Ovary (tissue), 7 donors: ENCODE measurements at regions not wholly inside any gene's neighbourhood (a gene's known extent, or its start where the extent isn't known, plus 50 kb on each side); places are given as distances from the start of the nearest gene placed in this dataset.

Experiments used
- DNase-seq, 5 donors: peaks; one replicate each; pipeline ENCODE4 v3.0.0-alpha.2; 2019 to 2020
- H3K27ac ChIP-seq, 2 donors: fragments of 200-600 bp; one replicate each; pipeline versions ENCODE4 v1.5.1 to v1.8.0; 2019 to 2022
- H3K27me3 ChIP-seq: fragments of 200-600 bp; one replicate; pipeline ENCODE4 v1.8.0; 2022
- H3K36me3 ChIP-seq: fragments of 200-600 bp; sonication (generic); one replicate; pipeline ENCODE4 v1.5.1; 2019
- H3K4me1 ChIP-seq: one replicate; pipeline ENCODE4 v1.8.1; 2013; ENCODE audit warnings: mild to moderate bottlenecking, moderate library complexity; ENCODE audit not compliant: insufficient read depth
- H3K4me3 ChIP-seq: fragments of 200-600 bp; sonication (generic); one replicate; pipeline ENCODE4 v1.5.1; 2017
- H3K9me3 ChIP-seq, 2 donors: fragments of 200-600 bp in 1 of 2; sonication (generic) in 1 of 2; one replicate each; pipeline versions ENCODE4 v1.5.1 to v1.8.1; 2013 to 2019; ENCODE audit warnings: mild to moderate bottlenecking in 1 of 2, moderate library complexity in 1 of 2
- EP300 ChIP-seq: sonication (generic); formaldehyde crosslinking; IDR thresholded peaks from one replicate; pipeline ENCODE4 v1.6.1; 2017; ENCODE audit warnings: antibody characterized with exemption
- POLR2A ChIP-seq: fragments of 450-650 bp; IDR thresholded peaks from one replicate; pipeline ENCODE4 v1.6.1; 2017; ENCODE audit warnings: antibody characterized with exemption, mild to moderate bottlenecking, moderate library complexity
- WGBS, 3 donors: extraction: QIAGEN DNeasy Blood & Tissue Kit in 1 of 3; methylation state at CpG; one replicate each; pipeline versions ENCODE4 v1.1.5 to v1.1.7; 2013 to 2017; 5-methylcytosine and 5-hydroxymethylcytosine counted together
- intact Hi-C, 4 donors: fragments of 100-400 bp; cut with DNase I; formaldehyde crosslinking; loops; one replicate each; pipeline versions ENCODE4 v1.11.0 to v1.15.1; 2022 to 2023
- TF ChIP-seq, protein P1 (sequence below), 3 donors: fragments of 450-650 bp in 2 of 3; fragments of 200-600 bp in 1 of 3; IDR thresholded peaks; one replicate each; pipeline versions ENCODE4 v1.5.1 to v1.8.0; 2016 to 2022; ENCODE audit warnings: antibody characterized with exemption in 3 of 3, mild to moderate bottlenecking in 1 of 3
- donor health status: DM: no; HTN: no; CAD: no; lungs with moderate emphysema.
- donor health status: DM: no; HTN: no; CAD: no.
- donor health status: Bipolar disorder and iron deficiency.
- donor health status: DM: no; HTN: no; CAD: no.
- donor health status: DM: yes; HTN: yes; CAD: no.

DNA sequence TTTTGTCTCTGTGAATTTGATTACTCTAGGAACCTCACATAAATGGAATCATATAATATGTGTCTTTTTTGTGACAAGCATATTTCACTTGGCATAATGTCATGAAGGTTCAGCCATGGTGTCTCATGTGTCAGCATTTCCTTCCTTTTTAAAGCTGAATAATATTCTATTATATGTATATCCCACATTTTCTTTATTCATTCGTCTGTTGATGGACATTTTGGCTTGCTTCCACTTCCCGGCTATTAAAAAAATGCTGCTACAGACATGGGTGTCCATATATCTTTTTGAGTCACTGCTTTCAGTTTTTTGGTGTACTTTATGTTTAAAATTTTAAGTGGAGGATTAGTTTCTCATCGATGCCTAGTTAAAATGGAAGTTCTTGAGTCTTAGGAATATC lies 59.8 kb upstream of the C5orf63 start:
- Histone ChIP-seq H3K4me1 (no peaks in the 10 kb centered on the region), H3K4me3 (no peak overlapping the region), H3K36me3 (no peaks in the 10 kb centered on the region), H3K27ac (no peak overlapping the region), H3K27me3 (no peaks in the 10 kb centered on the region), H3K9me3 (no peaks in the 10 kb centered on the region)
- intact Hi-C loops: no loop called here
- no peak for DNase-seq
- WGBS, 3 donors: 54 to 66% (median 65%) methylated on average over 3 of the region's 3 CpGs
- TF ChIP-seq POLR2A (no peak), EP300 (no peak)
- TF ChIP-seq, protein P1, sequence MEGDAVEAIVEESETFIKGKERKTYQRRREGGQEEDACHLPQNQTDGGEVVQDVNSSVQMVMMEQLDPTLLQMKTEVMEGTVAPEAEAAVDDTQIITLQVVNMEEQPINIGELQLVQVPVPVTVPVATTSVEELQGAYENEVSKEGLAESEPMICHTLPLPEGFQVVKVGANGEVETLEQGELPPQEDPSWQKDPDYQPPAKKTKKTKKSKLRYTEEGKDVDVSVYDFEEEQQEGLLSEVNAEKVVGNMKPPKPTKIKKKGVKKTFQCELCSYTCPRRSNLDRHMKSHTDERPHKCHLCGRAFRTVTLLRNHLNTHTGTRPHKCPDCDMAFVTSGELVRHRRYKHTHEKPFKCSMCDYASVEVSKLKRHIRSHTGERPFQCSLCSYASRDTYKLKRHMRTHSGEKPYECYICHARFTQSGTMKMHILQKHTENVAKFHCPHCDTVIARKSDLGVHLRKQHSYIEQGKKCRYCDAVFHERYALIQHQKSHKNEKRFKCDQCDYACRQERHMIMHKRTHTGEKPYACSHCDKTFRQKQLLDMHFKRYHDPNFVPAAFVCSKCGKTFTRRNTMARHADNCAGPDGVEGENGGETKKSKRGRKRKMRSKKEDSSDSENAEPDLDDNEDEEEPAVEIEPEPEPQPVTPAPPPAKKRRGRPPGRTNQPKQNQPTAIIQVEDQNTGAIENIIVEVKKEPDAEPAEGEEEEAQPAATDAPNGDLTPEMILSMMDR (IDR thresholded peaks at IDR 0.05): no peak

DNA sequence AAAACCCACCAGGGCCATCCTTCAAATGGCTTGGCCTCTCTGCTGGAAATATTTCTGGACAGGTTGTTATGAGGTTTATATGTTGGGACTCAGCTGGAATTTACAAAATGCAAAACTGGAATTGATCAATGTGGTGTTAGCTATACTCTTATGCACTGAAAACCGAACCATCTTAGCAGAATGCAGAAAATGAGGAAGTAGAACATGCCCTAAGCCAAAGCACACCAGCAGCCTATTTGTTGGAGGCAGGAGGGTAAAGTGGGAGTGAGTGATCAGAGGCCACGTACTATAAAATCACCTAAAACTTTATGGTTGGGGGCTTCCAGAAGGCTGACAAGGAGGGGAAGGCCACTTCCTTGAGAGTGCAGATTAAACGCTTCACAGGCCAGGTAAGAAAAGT lies 63.6 kb upstream of the C5orf63 start:
- TF ChIP-seq, protein P1 (IDR thresholded peaks at IDR 0.05): no peak
- H3K36me3 ChIP-seq: no peaks in the 10 kb centered on the region
- 50 to 73% (median 71%) methylated on average over 3 of the region's 3 CpGs for WGBS, 3 donors
- H3K27me3 ChIP-seq: no peaks in the 10 kb centered on the region
- no peak overlapping the region for H3K4me3 ChIP-seq
- intact Hi-C loops: no loop called here
- no peaks in the 10 kb centered on the region for H3K4me1 ChIP-seq
- DNase-seq: no peak
- H3K9me3 ChIP-seq: no peaks in the 10 kb centered on the region
- H3K27ac ChIP-seq: no peak overlapping the region

DNA sequence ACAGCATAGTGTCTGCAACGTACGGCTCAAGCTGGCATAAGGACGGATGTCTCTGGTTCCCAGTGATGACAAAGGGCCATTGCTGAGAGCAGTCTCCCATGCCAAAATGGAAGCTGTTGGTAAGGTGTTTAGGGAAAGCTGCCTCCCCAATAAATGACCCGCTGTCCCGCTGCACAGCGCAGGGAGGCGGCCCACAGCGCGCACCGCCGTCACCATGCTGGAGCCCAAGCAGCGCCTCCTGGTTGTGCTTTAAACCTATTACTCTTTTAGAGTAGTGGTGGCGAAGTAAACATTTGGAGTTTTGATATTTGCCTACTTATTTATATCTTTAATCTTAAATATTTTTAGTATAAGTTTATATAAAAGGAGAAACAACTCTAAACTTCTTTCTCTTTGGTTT lies 70.4 kb upstream of the C5orf63 start:
- TF ChIP-seq EP300 (no peak), POLR2A (no peak)
- TF ChIP-seq, protein P1 (IDR thresholded peaks at IDR 0.05): no peak
- intact Hi-C loops: no loop called here
- H3K9me3 ChIP-seq: no peaks in the 10 kb centered on the region
- no peak overlapping the region for H3K4me3 ChIP-seq
- H3K27me3 ChIP-seq: no peaks in the 10 kb centered on the region
- no peaks in the 10 kb centered on the region for H3K4me1 ChIP-seq
- WGBS, 3 donors: 86 to 94% (median 92%) methylated on average over 13 of the region's 13 CpGs
- no peaks in the 10 kb centered on the region for H3K36me3 ChIP-seq
- no peak for DNase-seq
- H3K27ac ChIP-seq: no peak overlapping the region

DNA sequence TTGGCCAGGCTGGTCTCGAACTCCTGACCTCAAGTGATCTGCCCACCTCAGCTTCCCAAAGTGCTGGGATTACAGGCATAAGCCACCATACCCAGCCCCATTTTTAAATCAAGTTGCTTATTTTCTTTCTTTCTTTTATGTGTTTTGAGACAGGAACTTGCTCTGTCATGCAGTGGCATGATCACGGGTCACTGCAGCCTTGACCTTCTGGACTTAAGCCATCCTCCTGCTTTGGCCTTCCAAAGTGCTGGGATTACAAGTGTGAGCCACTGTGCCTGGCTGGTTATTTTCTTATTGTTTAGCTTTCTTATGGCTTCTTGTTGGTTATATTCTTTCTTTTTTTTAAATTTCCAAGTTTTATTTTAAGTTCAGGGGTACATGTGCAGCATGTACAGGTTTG lies 79.7 kb upstream of the C5orf63 start:
- no peak for TF ChIP-seq POLR2A
- H3K9me3 ChIP-seq: no peaks in the 10 kb centered on the region
- H3K4me1 ChIP-seq: no peaks in the 10 kb centered on the region
- intact Hi-C loops: no loop called here
- no peak overlapping the region for H3K4me3 ChIP-seq
- H3K36me3 ChIP-seq: no peaks in the 10 kb centered on the region
- H3K27me3 ChIP-seq: no peaks in the 10 kb centered on the region
- DNase-seq: no peak
- no peak overlapping the region for H3K27ac ChIP-seq
- 76 to 81% (median 77%) methylated on average over 2 of the region's 2 CpGs for WGBS, 3 donors

DNA sequence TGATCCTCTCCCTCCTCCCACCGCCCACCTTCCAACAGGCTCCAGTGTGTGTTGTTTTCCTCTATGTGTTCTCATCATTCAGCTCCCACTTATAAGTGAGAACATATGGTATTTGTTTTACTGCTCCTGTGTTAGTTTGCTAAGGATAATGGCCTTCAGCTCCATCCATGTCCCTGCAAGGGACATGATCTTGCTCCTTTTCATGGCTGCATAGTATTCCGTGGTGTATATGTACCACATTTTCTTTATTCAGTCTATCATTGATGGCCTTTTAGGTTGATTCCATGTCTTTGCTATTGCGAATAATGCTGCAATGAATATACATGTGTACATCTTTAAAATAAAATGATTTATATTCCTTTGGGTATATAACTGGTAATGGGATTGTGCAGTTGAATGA lies 80.2 kb upstream of the C5orf63 start:
- TF ChIP-seq POLR2A: no peak

DNA sequence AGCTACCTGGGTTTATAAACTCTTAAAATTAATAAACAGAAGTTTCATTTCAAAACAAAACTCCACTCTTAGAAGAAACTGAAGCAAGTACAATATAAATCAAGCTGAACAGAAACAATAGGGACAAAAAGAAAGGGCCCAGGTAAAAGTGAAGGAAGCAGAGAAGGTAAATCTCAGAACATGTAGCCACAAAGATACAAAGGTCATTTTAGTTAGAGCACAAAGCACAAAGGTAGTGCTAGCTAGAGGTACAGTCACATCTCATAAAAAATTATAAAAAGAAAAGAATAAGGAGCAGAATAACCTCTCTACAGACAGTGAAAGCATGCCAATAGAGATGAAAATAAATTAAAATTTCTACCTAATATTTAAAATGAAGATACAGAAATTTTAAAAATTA lies 90.4 kb upstream of the C5orf63 start:
- Histone ChIP-seq H3K36me3 (no peaks in the 10 kb centered on the region), H3K9me3 (no peaks in the 10 kb centered on the region), H3K27me3 (no peaks in the 10 kb centered on the region), H3K27ac (no peak overlapping the region), H3K4me3 (no peak overlapping the region), H3K4me1 (no peaks in the 10 kb centered on the region)
- TF ChIP-seq EP300 (no peak), POLR2A (no peak)
- TF ChIP-seq, protein P1 (IDR thresholded peaks at IDR 0.05): no peak
- no peak for DNase-seq
- intact Hi-C loops: no loop called here

More for the DNA sequence above, 80.2 kb upstream of the C5orf63 start:
- no peak overlapping the region for H3K4me3 ChIP-seq
- WGBS, 3 donors: 95 to 97% (median 96%) methylated on average over 3 of the region's 3 CpGs
- H3K4me1 ChIP-seq: no peaks in the 10 kb centered on the region
- no peaks in the 10 kb centered on the region for H3K27me3 ChIP-seq
- intact Hi-C loops: no loop called here
- no peaks in the 10 kb centered on the region for H3K9me3 ChIP-seq
- H3K36me3 ChIP-seq: no peaks in the 10 kb centered on the region
- DNase-seq: no peak
- H3K27ac ChIP-seq: no peak overlapping the region
